H9 (cell line): ENCODE measurements at regions not wholly inside any gene's neighbourhood (a gene's known extent, or its start where the extent isn't known, plus 50 kb on each side); places are given as distances from the start of the nearest gene placed in this dataset.

ENCODE experiments used
- DNase-seq: peaks from one replicate; pipeline ENCODE4 v3.0.0-alpha.2; 2017
- H2AFZ ChIP-seq: one replicate; pipeline ENCODE4 v1.6.1; 2013; ENCODE audit warnings: mild to moderate bottlenecking, low read length, control low read depth, moderate library complexity
- H2AK5ac ChIP-seq: 2 replicates; pipeline ENCODE4 v1.6.1; 2013; ENCODE audit warnings: low read length, control low read depth, mixed read lengths; ENCODE audit not compliant: insufficient read length
- H2BK120ac ChIP-seq: one replicate; pipeline ENCODE4 v1.6.1; 2013; ENCODE audit warnings: low read depth, mild to moderate bottlenecking, low read length, control low read depth, inconsistent platforms; ENCODE audit not compliant: poor library complexity, severe bottlenecking
- H2BK12ac ChIP-seq: 2 replicates; pipeline ENCODE4 v1.6.1; 2013; ENCODE audit warnings: low read length, control low read depth, mixed read lengths, low read depth; ENCODE audit not compliant: insufficient read length
- H2BK15ac ChIP-seq: 2 replicates; pipeline ENCODE4 v1.6.1; 2013; ENCODE audit warnings: low read depth, low read length, control low read depth
- H2BK20ac ChIP-seq: one replicate; pipeline ENCODE4 v1.6.1; 2013; ENCODE audit warnings: low read depth, mild to moderate bottlenecking, low read length, control low read depth, inconsistent platforms; ENCODE audit not compliant: poor library complexity, severe bottlenecking
- H2BK5ac ChIP-seq: 2 replicates; pipeline ENCODE4 v1.6.1; 2013; ENCODE audit warnings: low read length, control low read depth, mixed read lengths; ENCODE audit not compliant: insufficient read length
- H3K14ac ChIP-seq: 2 replicates; pipeline ENCODE4 v1.6.1; 2013; ENCODE audit warnings: low read length, control low read depth; ENCODE audit not compliant: insufficient read depth
- H3K18ac ChIP-seq: 2 replicates; pipeline ENCODE4 v1.6.1; 2013; ENCODE audit warnings: low read depth, mild to moderate bottlenecking, mixed read lengths, low read length, control low read depth; ENCODE audit not compliant: insufficient read length
- H3K23ac ChIP-seq: 2 replicates; pipeline ENCODE4 v1.6.1; 2013; ENCODE audit warnings: low read length, control low read depth, mixed read lengths, low read depth; ENCODE audit not compliant: insufficient read length
- H3K23me2 ChIP-seq: 2 replicates; pipeline ENCODE4 v1.6.1; 2013; ENCODE audit warnings: low read depth, mild to moderate bottlenecking, mixed read lengths, low read length, control low read depth; ENCODE audit not compliant: insufficient read length, poor library complexity, severe bottlenecking
- H3K27ac ChIP-seq: 2 replicates; pipeline ENCODE4 v1.5.1; 2013; ENCODE audit warnings: low read length, control low read depth, mixed read lengths, low read depth; ENCODE audit not compliant: insufficient read length
- H3K27me3 ChIP-seq: 2 replicates; pipeline ENCODE4 v1.6.1; 2013; ENCODE audit warnings: low read length, control low read depth, inconsistent platforms; ENCODE audit not compliant: insufficient read depth
- H3K4ac ChIP-seq: 2 replicates; pipeline ENCODE4 v1.6.1; 2013; ENCODE audit warnings: low read depth, mild to moderate bottlenecking, control low read depth, inconsistent platforms, low read length, moderate library complexity
- H3K4me1 ChIP-seq: 2 replicates; pipeline ENCODE4 v1.6.1; 2013; ENCODE audit warnings: low read length, control low read depth, inconsistent platforms; ENCODE audit not compliant: insufficient read depth
- H3K4me2 ChIP-seq: 2 replicates; pipeline ENCODE4 v1.6.1; 2013; ENCODE audit warnings: low read length, control low read depth, mixed read lengths; ENCODE audit not compliant: insufficient read length, insufficient read depth
- H3K56ac ChIP-seq: 2 replicates; pipeline ENCODE4 v1.6.1; 2013; ENCODE audit warnings: low read depth, mild to moderate bottlenecking, mixed read lengths, low read length, control low read depth; ENCODE audit not compliant: insufficient read length
- H3K79me1 ChIP-seq: 2 replicates; pipeline ENCODE4 v1.6.1; 2013; ENCODE audit warnings: low read depth, mild to moderate bottlenecking, moderate library complexity, low read length, control low read depth, inconsistent platforms; ENCODE audit not compliant: insufficient read depth, poor library complexity, severe bottlenecking
- H3K79me2 ChIP-seq: 2 replicates; pipeline ENCODE4 v1.6.1; 2013; ENCODE audit warnings: low read length, control low read depth, inconsistent platforms; ENCODE audit not compliant: insufficient read depth
- H3K9ac ChIP-seq: 2 replicates; pipeline ENCODE4 v1.6.1; 2013; ENCODE audit warnings: low read length, control low read depth, mixed read lengths; ENCODE audit not compliant: insufficient read length; ENCODE audit errors: extremely low read depth
- H3K9me3 ChIP-seq: one replicate; pipeline ENCODE4 v1.6.1; 2013; ENCODE audit warnings: low read depth, low read length, inconsistent platforms; ENCODE audit not compliant: control insufficient read depth
- H3T11ph ChIP-seq: one replicate; pipeline ENCODE4 v1.6.1; 2013; ENCODE audit warnings: mild to moderate bottlenecking, low read length, control low read depth, inconsistent platforms
- H4K20me1 ChIP-seq: one replicate; pipeline ENCODE4 v1.6.1; 2013; ENCODE audit not compliant: control insufficient read depth, insufficient read length, insufficient read depth
- H4K5ac ChIP-seq: 2 replicates; pipeline ENCODE4 v1.6.1; 2013; ENCODE audit warnings: low read depth, mild to moderate bottlenecking, mixed read lengths, low read length, control low read depth; ENCODE audit not compliant: insufficient read length
- H4K8ac ChIP-seq: replicated peaks from 2 replicates; pipeline ENCODE4 v1.6.1; 2013; ENCODE audit warnings: low read length, control low read depth, mixed read lengths, low read depth; ENCODE audit not compliant: insufficient read length
- H4K91ac ChIP-seq: 2 replicates; pipeline ENCODE4 v1.6.1; 2013; ENCODE audit warnings: low read depth, mild to moderate bottlenecking, moderate library complexity, mixed read lengths, low read length, control low read depth; ENCODE audit not compliant: insufficient read length
- H3K27ac Mint-ChIP-seq, 3 experiments: 2 replicates in 2 of 3; 3 replicates in 1 of 3; pipeline ENCODE4 v1.8.0; 2020 to 2021; ENCODE audit warnings: mixed read lengths in 3 of 3, mild to moderate bottlenecking in 1 of 3, moderate library complexity in 1 of 3
- H3K27me3 Mint-ChIP-seq: 2 replicates; pipeline ENCODE4 v1.8.0; 2021; ENCODE audit warnings: low read depth, mild to moderate bottlenecking, moderate library complexity, mixed read lengths
- H3K36me3 Mint-ChIP-seq, 3 experiments: 2 replicates in 2 of 3; 3 replicates in 1 of 3; pipeline ENCODE4 v1.8.0; 2020 to 2021; ENCODE audit warnings: low read depth in 3 of 3, mixed read lengths in 3 of 3; ENCODE audit not compliant: insufficient read depth in 1 of 3
- H3K4me1 Mint-ChIP-seq, 2 experiments: 2 replicates each; pipeline ENCODE4 v1.8.0; 2020; ENCODE audit warnings: mixed read lengths in 2 of 2
- H3K4me3 Mint-ChIP-seq, 2 experiments: 2 replicates in 1 of 2; 3 replicates in 1 of 2; pipeline ENCODE4 v1.8.0; 2020 to 2021; ENCODE audit warnings: mild to moderate bottlenecking in 2 of 2, mixed read lengths in 2 of 2, moderate library complexity in 1 of 2
- H3K9me3 Mint-ChIP-seq, 2 experiments: 2 replicates in 1 of 2; 3 replicates in 1 of 2; pipeline ENCODE4 v1.8.0; 2020; ENCODE audit warnings: mild to moderate bottlenecking in 2 of 2, mixed read lengths in 2 of 2, moderate library complexity in 1 of 2
- CTCF ChIP-seq: fragments of 200-600 bp; sonication (generic); conservative IDR thresholded peaks from 3 replicates; pipeline ENCODE4 v1.8.0; 2021; ENCODE audit warnings: antibody characterized with exemption, mild to moderate bottlenecking
- WGBS: extraction: QIAGEN DNeasy Blood & Tissue Kit; methylation state at CpG from one replicate; pipeline ENCODE4 v1.1.7; 2013; ENCODE audit warnings: missing lambda C conversion rate, low lambda C conversion rate, mixed read lengths; ENCODE audit not compliant: insufficient read length; ENCODE audit errors: extremely low coverage; 5-methylcytosine and 5-hydroxymethylcytosine counted together

DNA sequence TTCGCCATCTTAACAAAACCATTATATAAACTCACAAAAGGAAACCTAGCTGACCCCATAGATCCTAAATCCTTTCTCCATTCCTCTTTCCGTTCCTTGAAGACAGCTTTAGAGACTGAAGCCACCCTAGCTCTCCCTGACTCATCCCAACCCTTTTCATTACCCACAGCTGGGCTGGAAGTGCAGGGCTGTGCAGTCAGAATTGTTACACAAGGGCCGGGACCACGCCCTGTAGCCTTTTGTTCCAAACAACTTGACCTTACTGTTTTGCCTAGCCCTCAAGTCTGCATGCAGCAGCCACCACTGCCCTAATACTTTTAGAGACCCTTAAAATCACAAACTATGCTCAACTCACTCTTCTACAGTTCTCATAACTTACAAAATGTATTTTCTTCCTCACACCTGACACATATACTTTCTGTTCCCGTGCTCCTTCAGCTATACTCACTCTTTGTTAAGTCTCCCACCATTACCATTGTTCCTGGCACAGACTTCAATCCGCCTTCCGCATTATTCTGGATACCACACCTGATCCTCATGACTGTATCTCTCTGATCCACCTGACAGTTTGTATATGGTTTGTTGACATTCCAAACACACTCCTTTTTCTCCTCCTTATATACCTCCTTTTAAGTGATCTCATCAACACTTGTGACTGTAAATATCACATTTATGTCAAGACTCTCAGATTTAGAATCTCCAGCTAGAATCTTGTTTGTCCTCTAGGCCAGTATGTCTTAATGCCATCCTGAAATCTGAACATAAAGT lies 208.7 kb downstream of the KITLG start:
- H3K79me1 ChIP-seq, result no peaks in the 10 kb centered on the region
- H3K27me3 ChIP-seq, result no peaks in the 10 kb centered on the region
- no peak overlapping the region for H3K4ac ChIP-seq
- no peak overlapping the region for H4K8ac ChIP-seq
- H3K9ac ChIP-seq, result no peak overlapping the region
- no peaks in the 10 kb centered on the region for H3K23me2 ChIP-seq
- no peaks in the 10 kb centered on the region; the same call in 1 of the 2 replicates for H3K27me3 Mint-ChIP-seq
- H2BK5ac ChIP-seq, result no peak overlapping the region
- H3K27ac ChIP-seq, result no peak overlapping the region
- H3K18ac ChIP-seq, result no peak overlapping the region
- no peaks in the 10 kb centered on the region for H3K79me2 ChIP-seq
- H3K36me3 Mint-ChIP-seq, result no peaks in the 10 kb centered on the region; a peak in 1 of 7 replicates
- WGBS, result no CpG with 5 or more reads among the region's 7 CpGs
- H2BK120ac ChIP-seq, result no peak overlapping the region
- H3K27ac Mint-ChIP-seq, result no peak overlapping the region
- H2AFZ ChIP-seq, result no peak overlapping the region
- no peak overlapping the region for H3K23ac ChIP-seq
- H2BK20ac ChIP-seq, result no peak overlapping the region
- no peak for TF ChIP-seq CTCF
- no peak overlapping the region for H3K4me2 ChIP-seq
- peaks cover 0 to 2% of the 10 kb centered on the region in 2 experiments; a peak in 2 of 5 replicates for H3K9me3 Mint-ChIP-seq
- no peaks in the 10 kb centered on the region for H3K4me1 ChIP-seq
- no peak overlapping the region for H3T11ph ChIP-seq
- H3K4me3 Mint-ChIP-seq, result no peak overlapping the region
- H3K56ac ChIP-seq, result no peak overlapping the region
- H3K4me1 Mint-ChIP-seq, result peaks cover 4 to 5% of the 10 kb centered on the region in 2 experiments; a peak in 3 of 4 replicates
- no peaks in the 10 kb centered on the region for H3K9me3 ChIP-seq
- no peaks in the 10 kb centered on the region for H4K20me1 ChIP-seq
- DNase-seq, result no peak
- H4K91ac ChIP-seq, result no peak overlapping the region
- H2AK5ac ChIP-seq, result no peak overlapping the region
- H2BK12ac ChIP-seq, result no peak overlapping the region
- H2BK15ac ChIP-seq, result no peak overlapping the region
- H4K5ac ChIP-seq, result no peak overlapping the region
- no peak overlapping the region for H3K14ac ChIP-seq
